AG10803 (cell line): ENCODE measurements at regions not wholly inside any gene's neighbourhood (a gene's known extent, or its start where the extent isn't known, plus 50 kb on each side); places are given as distances from the start of the nearest gene placed in this dataset.

Source experiments
- DNase-seq: peaks from one replicate; pipeline ENCODE4 v3.0.0; 2010; ENCODE audit warnings: low read depth
- H3K4me3 ChIP-seq: 2 replicates; pipeline ENCODE4 v1.5.1; 2011; ENCODE audit warnings: mild to moderate bottlenecking, low read length, control low read depth
- CTCF ChIP-seq: conservative IDR thresholded peaks from 2 replicates; pipeline ENCODE4 v1.5.1; 2011; ENCODE audit warnings: mild to moderate bottlenecking, low read length, control low read depth, inconsistent platforms

GRCh38 chr4:151824656-151825055 is 63.8 kb upstream of the GATB start:
- DNase-seq, result no peak
- no peak overlapping the region for H3K4me3 ChIP-seq
- no peak for TF ChIP-seq CTCF

GRCh38 chr4:151822331-151822730 is 61.5 kb upstream of the GATB start:
- TF ChIP-seq CTCF, result no peak
- DNase-seq, result peak; percentile 21
- H3K4me3 ChIP-seq, result no peak overlapping the region

- no peak overlapping the region for H3K4me3 ChIP-seq
- DNase-seq, result no peak
- TF ChIP-seq CTCF, result no peak
Measured at GRCh38 chr4:151820004-151820403, 59.2 kb upstream of the GATB start.

- no peak for DNase-seq
- TF ChIP-seq CTCF, result no peak
- no peak overlapping the region for H3K4me3 ChIP-seq
Measured at GRCh38 chr4:151811403-151811802, 50.6 kb upstream of the GATB start.
